ENCODE measurements at regions not wholly inside any gene's neighbourhood (a gene's known extent, or its start where the extent isn't known, plus 50 kb on each side); places are given as distances from the start of the nearest gene placed in this dataset.

- no peak for TF ChIP-seq CTCF (IDR thresholded peaks at IDR 0.05)
These were observed 184.4 kb upstream of the HTR2A start for GRCh38 chr13:47081246-47081645.

- TF ChIP-seq CTCF (IDR thresholded peaks at IDR 0.05): no peak
These were observed 183.8 kb upstream of the HTR2A start for GRCh38 chr13:47080621-47081020.

- no peak for TF ChIP-seq CTCF (IDR thresholded peaks at IDR 0.05)
These were observed 179.6 kb upstream of the HTR2A start for GRCh38 chr13:47076500-47076899.

- no peak for TF ChIP-seq CTCF (IDR thresholded peaks at IDR 0.05)
These were observed 172.3 kb upstream of the HTR2A start for GRCh38 chr13:47069133-47069532.

- no peak for TF ChIP-seq CTCF (IDR thresholded peaks at IDR 0.05)
These were observed 170.5 kb upstream of the HTR2A start for GRCh38 chr13:47067306-47067705.

- TF ChIP-seq CTCF (IDR thresholded peaks at IDR 0.05): no peak
These were observed 169.4 kb upstream of the HTR2A start for GRCh38 chr13:47066226-47066625.

GRCh38 chr13:47064381-47064780 lies 167.5 kb upstream of the HTR2A start:
- no peak for TF ChIP-seq CTCF (IDR thresholded peaks at IDR 0.05)

- TF ChIP-seq CTCF (IDR thresholded peaks at IDR 0.05): no peak
These were observed 152.6 kb upstream of the HTR2A start for GRCh38 chr13:47049276-47049989.
